Medulla oblongata (tissue), 1 donor: ENCODE measurements at regions not wholly inside any gene's neighbourhood (a gene's known extent, or its start where the extent isn't known, plus 50 kb on each side); places are given as distances from the start of the nearest gene placed in this dataset.

Experiments
- DNase-seq: peaks from one replicate; pipeline ENCODE4 v3.0.0-alpha.2; 2015; ENCODE audit errors: extremely low spot score

DNA sequence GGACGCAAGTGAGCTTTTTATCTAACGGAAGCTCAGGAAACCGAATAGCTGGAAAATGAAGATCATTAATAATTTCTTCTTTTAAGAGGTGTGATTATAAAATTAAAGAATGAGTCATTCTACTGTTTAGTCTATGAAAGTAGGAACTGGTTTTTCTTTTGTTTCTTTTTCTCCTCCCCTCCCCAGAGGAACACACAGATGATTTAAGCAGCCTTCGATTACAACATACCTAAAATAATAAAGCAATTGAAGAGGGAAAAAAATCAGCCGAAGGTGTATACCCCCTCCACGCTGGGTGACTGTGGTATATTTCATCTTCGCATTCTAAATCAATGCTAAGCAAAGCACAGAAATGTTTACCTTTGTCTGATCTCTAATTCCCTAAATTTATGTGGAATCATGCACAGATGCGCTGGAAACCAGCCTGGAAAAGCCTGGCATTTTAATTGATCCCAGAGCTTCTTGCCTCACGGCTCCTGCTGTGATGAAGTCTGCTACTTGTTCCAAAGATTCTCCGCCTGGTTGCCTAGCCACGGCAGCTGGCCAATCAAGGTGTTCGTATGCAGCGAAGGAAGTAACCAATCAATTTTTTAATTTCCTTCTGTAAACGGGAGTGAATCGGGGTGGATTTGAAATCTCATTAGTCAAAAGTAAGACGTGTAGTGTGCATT lies 133.9 kb downstream of the FANCF start:
- DNase-seq = no peak

DNA sequence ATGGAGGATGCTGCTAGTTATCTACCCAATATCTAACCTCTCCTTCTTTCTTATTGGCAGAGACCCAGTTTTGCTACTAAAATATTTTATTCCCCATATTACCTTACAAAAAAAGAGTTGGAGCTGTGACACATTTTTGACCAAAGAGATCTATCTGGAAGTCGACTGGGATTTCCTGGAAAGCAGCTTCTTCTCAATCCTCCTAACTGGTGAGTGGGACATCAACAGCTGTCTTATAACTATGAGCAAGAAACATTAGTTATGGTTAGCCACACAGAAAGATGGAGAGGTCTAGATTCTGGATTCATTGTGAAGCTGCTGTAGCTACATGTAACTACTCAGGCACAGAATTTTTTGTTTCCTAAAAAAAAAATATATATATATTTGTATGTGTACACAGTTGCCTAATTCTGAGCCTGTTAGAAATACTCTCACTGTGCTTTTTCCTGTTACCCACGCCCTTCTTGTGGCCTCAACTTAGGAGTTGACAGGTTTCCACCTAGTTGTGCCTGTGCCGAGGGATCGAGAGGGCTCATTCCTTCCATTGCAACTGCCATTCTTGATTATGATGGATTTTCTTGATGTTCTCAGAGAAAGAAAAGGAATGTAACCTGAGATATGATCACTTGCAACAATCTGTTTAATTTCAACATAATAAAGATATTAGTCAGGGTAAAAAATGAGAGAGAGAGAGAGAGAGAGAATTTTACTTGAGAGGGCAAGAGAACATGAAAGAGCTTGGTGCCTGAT lies 142.0 kb downstream of the SLC17A6 start:
- no peak for DNase-seq

DNA sequence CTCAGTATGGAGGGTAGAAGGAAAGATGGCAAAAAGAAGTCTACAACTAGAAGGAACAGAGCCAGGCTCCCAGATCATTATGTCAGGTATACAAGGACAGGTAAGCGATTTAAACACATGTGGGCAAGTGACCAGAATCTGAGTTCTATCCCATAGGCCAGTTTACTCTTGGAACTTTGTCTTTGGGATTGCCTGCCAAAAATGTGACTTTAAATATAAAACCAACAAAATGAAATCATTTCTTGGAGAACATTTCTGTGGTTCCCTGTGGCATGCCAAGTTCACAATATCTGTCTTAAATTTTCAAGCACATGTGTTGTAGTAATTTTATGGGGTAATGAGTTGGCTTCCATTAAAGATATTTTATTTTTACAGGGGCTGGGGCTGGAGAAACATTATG lies 141.0 kb downstream of the SLC17A6 start:
- no peak for DNase-seq

DNA sequence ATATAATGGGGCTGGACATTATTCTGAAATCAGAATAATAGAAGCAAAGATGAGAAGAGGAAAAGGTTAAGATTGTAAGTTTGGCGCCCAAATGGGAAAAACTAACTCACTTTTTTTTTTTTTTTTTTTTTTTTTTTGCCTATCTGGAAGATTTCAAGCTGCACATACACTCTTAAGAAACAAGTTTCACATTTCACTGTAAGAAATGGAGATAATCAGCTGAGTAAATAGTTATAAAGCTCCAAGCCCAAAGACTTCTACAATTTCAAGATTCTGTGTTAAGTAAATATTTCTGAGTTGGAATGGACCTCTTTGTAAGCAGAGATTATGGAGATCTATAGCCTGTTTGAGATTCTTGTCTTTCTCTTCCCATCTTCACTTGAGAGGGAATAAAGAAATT lies 140.0 kb downstream of the SLC17A6 start:
- no peak for DNase-seq

DNA sequence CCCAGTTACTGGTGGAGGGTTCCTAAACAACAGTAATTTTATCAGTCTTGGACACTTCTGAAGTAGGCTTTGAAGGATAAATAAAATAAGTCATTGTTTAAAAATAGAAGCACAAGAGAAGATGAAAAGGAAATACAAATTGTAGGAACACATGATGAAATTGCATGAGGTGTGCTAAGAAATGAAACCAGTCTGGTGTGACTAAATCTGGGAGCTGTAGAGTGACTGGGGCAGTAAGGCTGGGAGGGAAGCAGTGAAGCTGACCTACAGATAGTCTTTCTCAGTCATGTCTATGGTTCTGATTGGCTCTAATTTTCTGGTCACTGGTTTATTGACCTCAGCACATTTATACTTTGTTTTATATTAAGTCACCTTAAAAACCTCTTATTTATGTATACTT lies 139.1 kb downstream of the SLC17A6 start:
- DNase-seq = no peak

DNA sequence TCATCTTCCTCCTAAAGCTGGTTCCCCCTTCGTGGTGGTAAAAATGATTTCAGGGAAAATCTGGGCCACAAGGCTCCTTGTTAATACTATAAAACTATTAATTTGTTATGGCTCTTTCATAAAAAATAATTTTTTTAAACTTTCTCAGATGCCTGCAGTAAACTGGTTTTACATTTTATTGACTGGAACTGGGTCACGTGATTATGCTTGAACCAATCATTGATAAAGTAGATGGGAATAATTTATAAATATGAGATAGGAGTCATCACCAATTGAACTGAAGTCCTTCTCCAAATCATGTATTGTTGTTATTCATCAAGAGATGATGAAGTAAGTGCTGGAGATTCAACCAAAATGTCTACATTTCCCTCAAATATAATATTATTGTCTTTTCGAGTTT lies 138.4 kb downstream of the SLC17A6 start:
- DNase-seq = no peak

DNA sequence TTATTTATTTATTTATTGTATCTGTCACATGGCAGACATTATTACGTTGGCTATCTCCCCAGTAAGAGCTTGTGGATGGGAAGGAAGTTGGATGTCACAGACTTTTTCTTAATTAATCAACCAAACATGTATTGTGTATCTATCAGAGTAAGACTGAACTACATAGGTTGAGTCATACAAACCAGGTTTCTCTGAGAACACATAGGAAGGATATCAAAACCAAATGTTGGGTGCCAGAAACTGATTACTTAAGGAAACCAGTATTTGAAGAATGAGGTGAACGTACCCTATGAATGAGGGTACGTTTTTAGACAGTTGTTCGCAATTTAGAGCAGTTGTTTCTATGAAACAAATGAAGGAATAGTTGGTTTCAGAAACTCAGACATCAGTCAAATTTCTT lies 136.4 kb downstream of the SLC17A6 start:
- no peak for DNase-seq

DNA sequence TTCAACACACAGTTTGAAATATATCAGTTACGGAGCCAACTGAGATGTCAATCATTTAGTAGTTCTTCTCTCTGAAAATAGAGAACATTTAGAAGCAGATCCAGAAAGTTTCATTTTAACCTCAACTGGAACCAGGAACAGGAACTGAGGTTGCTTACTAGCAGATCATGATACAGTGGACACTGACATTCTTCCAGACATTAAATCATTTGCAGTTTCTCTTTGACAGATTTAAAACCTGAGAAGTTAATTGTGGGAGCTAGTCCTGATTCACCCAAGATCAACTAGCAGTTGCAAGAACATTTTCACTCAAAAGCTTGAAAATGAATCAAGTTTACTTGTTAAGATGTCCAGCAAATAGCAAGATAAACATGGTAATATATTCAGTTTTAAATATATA lies 135.4 kb downstream of the SLC17A6 start:
- DNase-seq = no peak

DNA sequence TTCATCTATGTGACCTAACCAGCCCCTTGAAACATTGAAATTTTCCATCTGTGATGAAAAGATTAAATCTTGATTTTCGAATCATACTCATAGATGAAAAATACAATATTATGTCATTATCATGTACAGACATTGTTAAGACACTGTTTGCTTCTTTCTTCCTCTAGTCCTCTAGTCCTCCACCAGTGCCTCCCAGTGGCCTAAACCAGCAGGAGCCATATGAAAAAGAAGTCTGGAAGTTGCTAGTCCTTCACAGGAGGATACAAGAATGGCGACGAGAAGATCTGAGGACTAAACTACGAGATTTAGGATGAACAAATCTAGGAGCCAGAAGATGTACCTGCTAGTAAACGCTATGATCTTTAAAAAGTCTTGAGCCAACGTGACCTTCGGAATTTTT lies 134.1 kb downstream of the SLC17A6 start:
- DNase-seq = no peak

DNA sequence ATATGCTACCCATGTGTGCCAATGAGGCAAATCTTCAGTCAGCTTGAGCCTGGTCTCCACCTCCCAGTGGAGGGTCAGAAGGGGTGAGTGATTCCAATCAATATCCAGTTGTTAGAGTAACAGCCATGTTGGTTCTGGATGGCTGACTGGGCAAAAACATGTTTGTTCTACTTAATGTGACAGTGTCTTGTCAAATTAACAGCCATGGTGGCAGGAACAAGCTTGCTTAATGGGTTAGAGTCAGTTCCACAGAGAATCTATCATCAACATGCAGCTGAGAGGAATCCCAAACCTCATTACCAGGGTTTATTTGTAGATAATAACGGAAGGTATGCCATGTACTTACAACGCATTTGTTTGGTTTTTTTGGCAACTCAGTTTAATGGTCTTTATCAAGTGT lies 133.2 kb downstream of the SLC17A6 start:
- no peak for DNase-seq

DNA sequence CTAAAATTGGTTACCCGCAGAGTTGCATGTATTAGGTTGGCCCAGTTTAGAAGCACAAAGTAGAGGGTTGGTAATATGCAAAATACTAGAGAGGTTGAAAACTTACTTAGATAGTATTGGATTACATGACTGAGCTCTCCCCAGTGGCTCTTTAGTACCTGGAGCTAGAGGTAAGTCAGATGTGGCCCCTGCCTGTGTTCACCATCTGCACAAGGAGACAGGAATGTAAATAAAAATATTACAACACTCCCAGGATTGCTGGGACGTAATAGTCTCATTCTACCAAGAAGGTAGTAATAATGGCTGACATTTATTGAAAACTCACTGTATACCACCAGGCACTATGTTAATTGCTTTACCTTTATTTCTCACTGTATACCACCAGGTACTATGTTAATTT lies 129.6 kb downstream of the SLC17A6 start:
- no peak for DNase-seq

DNA sequence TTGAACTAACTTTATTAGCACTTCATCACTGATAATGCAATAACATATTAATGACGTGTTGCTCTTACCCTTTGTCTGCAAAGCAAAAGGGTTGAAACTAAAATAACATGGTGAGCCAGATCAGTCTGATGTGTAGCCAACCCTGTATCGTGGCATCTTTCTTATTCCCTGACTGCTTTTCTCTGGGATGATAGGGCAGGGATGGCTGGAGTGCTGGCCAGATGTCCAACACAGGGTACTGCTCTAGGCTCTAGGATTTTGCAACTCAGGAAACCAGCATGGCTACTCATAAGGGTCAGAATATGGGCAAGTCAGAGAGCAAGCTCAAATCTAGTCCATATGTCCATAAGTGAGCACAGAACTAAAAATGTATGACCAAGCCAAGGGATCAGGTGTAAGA lies 129.1 kb downstream of the SLC17A6 start:
- DNase-seq = no peak

DNA sequence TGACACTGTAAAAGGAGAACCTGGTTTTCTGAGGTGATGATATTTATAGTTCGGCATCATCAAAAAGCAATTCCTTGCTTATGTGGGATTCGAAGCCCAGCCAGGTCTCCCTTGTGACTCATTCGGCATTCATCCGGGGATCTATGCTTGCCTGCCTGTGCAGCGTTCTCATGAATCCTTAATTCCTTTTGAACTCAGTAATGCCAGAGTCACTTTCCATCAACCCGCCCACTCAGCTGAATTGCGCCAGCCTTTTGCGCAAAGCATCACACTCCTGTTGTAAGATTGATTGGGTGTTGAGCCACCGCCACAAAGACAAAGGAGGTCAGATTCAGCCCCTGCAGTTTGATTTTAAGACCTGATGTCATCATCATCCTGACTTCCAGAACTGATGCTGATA lies 128.6 kb downstream of the SLC17A6 start:
- no peak for DNase-seq

DNA sequence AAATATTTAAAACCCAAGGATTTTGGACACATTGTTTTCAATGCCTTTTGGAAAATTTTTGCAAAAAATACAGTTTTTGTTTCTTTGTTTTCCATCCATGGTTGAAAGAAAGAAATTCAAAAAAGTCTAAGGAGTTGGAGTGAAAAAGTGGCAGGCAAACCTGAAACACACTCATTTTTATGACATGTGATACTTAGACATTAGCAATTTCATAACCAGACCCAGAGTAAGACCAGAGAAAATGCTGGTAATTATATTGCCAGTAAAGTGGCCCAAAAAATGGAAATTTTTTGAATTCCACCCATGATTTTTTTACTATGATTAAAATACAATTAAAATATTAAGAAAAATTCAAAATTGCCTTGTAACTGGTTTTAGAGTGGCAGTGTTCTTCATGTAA lies 128.2 kb downstream of the SLC17A6 start:
- DNase-seq = no peak

DNA sequence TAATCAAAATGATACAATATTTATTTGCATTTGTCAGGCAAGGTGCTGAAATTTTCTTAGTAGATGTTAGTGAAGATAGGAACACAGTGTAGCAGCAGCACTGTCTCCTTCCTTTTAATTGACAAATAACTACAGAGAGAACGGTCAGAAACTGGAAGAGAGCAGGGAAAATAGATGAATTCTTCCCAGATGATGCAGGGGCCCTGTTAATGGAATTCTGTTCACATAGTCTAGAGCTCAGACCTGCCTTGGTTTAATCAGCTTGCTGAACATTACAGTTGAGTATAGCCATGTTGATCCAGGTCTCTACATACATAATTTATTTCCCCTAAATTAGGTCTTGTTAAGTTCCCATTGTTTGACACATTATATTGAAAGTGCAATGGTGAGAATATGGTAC lies 127.4 kb downstream of the SLC17A6 start:
- DNase-seq = no peak

DNA sequence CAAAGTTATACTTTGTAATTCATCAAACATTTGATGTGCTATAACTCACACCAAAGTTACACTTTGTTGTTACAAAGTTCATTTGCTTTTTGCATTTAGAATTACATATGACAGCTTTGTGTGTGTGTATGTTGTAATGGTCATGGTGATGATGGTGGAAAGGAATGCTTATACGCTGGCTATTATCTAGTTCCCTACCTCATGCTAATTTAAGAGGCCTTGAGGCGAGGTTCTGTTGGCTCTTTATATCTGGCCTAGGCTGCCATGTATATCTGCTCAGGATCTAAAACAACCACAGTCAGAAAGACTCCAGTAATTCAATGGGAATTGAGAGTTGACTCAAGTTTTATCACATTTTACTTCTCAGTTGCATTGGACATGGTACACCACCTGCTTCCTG lies 123.4 kb downstream of the SLC17A6 start:
- no peak for DNase-seq

DNA sequence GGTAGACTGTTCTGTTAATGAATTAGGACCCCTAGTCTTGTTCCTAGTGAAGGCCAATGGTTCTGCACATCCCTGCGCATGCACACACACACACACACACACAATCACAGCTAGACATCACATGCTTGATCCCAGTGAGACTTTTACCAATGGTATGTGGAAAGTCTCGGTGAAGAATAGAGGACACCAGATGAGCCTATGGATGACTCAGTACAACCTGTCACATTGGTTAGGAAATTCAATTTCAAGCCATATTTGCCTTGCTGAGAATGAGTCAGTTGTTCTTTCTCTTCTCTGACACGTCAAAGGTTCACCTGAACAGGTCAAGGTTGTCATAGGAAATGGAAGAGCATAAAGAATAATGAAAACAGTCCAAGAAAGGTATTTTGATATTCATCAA lies 122.0 kb downstream of the SLC17A6 start:
- no peak for DNase-seq

DNA sequence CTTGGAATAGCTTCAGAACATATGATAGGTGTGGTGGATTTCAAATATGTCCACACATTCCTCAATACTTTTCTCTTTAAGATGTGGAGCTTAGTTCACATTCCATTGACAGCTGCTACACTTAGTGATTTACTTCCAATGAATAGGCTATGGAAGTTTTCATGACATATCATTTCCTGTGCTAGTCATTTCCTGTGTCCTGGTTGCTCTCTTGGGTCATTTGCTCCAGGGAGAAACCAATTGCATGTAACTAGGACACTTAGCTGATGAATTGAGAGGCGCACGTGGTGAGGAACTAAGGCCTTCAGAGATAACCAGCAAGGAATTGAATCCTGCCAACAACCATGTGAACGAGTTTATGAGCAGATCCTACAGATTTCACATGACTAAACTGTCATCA lies 120.9 kb downstream of the SLC17A6 start:
- no peak for DNase-seq

DNA sequence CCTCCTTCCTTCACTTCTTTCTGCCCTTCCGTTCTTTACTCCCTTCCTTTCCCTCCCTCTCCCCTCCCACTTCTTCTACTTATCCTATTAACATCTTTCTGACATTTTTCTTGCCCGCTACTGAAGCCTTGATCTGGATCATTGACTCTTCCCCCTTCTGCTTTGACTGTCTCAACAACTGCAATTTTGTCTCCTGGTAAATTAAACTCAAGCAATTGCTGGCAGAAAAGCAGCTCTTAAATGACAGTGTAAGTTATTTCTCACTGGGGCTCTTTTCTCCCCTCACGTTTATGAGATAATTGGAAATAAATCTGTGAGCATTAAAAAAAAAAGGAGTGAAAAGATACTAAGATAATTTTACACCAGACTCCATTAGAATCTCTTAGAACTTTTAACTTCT lies 120.0 kb downstream of the SLC17A6 start:
- no peak for DNase-seq

DNA sequence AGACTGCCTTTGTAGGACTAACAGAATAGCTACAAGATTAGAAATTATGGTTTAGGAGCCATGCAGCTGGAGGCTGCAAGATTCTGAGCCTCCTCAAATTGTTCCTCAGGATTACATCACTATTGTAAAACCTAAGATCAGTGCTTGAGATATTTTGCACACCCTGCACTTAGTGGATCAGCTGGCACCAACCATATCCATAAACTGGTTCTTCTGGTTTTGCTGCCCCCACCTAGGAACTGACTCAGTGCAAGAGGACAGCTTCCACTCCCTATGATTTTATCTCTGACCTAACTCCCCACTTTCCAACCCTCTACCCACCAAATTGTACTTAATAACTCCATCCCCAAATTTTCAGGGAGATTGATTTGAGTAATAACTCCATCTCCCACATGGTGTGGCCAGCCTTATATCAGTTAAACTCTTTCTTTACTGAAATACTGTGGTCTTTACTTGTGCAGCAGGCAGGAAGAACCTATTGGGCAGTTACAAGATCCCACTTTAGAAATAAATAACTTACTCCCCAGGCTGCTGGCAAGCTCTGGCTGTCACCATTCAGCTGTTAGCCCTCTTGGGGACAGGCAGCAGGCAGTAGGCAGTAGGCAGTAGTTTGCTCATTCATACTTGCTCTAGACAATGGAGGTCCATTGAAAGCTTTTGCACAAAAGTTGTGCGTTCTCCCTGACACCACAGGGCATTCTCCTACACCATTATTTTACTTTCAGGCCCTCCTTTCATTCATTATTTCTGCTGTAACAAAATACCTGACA lies 119.0 kb downstream of the SLC17A6 start:
- DNase-seq = no peak

DNA sequence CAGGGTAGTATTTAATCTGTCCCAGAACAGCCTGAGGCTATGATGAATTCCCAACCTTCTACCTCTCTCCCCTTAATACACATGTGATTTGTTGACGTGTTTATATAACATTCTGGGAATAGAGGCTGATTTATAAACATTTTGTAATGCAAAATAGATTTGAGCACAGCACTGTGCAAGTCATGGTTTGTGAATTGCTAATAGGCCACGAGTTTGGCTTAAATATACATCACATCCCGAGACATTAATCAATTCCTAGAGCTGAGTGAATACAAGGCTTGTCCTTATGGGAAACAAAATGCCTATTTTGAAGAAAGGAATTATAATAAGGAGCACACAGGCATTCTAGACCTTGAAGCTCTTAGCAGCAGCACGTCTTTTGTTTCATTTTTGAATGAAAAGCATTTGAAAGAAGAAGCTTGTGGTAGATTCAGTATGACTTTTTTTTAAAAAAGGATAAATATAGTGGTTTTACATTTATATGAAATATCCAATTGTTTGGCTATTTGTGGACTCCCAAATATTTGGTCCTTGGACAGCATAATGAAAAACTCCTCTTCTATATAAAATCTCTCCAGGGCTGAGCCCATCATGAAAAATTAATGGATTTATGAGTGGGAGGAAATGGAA lies 116.4 kb downstream of the SLC17A6 start:
- no peak for DNase-seq

DNA sequence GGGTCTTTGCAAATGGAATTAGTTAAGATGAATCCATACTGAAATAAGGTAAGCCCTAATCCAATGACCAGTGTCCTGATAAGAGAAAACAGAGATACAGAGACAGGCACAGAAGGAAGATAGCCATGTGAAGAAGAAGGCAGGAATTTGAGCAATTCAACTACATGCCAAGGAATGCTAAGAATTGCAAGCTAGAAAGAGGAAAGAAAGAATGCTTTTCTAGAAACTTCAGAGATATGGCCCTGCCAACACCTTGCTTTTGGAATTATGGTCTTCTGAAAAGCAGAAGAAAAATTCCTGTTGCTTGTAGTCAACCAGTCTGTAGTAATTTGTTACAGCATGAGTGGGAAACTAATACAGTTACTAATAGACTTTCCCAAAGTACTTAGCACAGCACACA lies 111.3 kb downstream of the SLC17A6 start:
- no peak for DNase-seq

DNA sequence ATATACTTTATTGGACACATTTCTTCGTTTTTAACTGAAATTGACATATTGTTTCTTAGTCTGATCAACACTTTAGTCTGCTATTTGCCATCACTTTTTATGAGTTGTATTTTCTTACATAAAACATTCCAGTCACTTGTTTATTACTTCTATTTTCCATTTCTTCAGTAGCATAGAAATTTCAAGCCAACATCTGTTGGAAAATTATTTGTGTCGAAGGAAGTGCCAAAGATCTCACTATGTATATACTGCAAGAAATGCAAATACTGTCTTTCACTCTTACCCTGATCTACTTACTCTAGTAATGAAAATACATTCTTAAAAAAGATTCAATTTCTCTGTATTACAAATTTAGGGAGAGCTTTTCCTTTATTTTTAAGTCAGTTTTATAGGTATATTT lies 105.9 kb downstream of the SLC17A6 start:
- DNase-seq = no peak
